IPS-11a (cell line): ENCODE measurements at regions not wholly inside any gene's neighbourhood (a gene's known extent, or its start where the extent isn't known, plus 50 kb on each side); places are given as distances from the start of the nearest gene placed in this dataset.

Experiments used
- H3K4me3 ChIP-seq: one replicate; pipeline ENCODE4 v1.5.1; 2013; ENCODE audit warnings: low read depth, low read length, control low read depth

DNA sequence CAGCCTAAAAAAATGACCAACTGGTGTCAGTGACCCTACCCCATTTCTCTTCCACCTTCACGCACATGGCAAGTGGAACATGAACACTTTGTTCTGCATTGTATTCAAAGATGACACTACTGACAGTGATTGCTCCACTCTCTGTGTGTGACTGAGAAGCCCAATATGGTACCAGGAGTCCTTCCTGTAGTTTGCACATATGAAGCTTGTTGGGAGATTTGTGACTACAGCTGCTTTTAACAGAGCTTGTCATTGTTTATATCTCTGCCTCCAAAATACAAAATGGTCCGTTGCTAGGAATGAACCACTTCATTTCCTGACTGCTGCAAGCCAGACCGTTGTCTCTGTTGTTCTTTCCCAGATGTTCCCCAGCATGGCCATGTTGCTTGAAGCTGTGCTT is 140.3 kb upstream of the TCF21 start:
- H3K4me3 ChIP-seq: no peak overlapping the region

DNA sequence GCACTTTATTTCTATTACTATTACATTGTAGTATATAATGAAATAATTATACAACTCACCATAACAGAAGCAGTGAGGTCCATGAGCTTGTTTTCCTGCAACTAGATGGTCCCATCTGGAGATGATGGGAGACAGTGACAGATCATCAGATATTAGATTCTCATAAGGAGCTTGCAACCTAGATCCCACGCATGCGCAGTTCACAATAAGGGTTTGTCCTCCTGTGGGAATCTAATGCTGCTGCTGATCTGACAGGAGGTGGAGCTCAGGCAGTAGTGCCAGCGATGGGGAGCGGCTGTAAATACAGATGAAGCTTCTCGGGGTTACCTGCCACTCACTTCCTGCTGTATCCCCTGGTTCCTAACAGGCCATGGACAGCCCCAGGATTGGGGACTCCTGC is 139.5 kb upstream of the TCF21 start:
- no peak overlapping the region for H3K4me3 ChIP-seq

DNA sequence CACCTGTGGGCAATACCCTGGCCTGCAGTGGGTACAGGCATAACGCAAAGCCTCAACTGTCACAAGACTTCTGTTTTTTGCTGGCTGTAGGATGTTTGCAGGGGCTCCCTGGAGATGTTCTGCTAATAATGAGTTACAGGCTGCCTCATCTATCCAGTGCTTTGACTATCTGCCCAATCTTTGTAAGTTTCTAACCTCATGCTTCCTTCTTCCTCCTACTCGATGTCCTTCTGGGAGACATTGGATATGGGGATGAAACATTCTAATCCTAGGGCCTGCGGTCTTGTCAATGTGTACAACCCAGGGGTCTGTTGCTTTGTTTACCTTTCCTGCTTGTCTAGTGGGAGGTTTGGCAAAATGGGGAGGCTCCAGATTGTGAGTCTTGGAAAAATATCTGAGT is 136.8 kb upstream of the TCF21 start:
- no peak overlapping the region for H3K4me3 ChIP-seq

DNA sequence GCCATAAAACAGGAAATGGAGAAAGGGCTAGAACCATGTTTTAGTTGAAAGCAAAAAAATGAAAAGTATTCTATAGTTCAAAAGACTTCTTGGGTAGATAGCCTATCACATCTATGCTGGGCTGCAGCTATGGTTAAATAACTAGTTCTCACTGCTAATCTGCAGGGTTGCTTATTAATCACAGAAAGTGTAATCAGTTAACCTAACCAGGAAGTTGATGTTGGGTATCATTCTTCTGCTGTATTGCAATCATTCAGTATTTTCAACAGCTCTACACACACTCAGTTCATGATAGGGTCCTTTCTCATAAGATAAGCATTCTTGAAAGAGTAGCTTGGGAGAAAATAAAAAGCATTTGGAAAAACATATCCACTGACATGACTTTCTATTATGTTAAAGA is 135.2 kb upstream of the TCF21 start:
- H3K4me3 ChIP-seq: no peak overlapping the region

DNA sequence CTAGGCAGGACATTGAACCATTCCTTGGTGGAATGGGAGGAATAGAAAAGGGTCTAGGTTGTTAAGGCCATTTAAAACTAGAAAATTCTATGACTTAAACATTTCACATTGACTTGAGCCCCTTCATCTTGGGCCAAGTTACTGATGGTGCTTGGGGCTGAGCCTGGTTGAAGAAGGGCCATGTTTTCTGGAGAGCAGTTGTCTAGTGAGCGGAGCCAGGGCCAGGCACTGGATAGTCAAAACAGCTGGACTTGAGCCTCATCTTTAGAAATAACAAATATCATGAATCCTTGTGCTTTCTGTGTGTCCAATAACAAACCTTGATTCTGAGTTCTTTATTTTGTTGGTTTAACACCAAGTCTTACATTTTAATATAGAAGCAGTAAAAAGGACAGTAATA is 134.6 kb upstream of the TCF21 start:
- no peak overlapping the region for H3K4me3 ChIP-seq

DNA sequence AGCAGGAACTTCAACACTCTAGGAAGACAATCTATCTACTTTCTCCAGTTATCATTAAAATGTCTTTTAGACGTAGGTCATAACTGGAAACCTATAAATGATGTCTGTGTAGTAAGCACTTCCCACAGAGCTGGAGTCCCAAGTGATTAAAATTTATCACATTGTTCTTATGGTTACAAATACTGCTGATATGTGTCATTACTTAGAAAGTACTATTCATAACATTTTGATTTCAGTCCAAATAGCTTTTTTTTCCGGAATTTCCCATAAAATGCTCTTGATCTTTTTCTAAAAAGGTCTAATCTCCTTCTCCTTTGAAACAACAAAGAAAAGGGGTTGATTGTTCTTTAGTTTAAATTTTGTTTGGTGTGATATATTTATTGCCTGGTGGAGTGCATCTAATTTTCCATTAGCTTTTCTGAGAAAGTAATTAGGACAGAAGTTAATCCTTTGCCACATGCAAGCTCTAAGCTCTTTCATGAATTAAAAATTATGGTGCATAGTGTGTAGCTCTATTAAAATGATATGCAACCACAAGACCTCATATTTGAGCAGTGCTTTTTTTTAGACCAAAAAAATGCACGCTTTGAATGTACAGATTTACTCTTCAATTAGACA is 132.7 kb upstream of the TCF21 start:
- H3K4me3 ChIP-seq: no peak overlapping the region

DNA sequence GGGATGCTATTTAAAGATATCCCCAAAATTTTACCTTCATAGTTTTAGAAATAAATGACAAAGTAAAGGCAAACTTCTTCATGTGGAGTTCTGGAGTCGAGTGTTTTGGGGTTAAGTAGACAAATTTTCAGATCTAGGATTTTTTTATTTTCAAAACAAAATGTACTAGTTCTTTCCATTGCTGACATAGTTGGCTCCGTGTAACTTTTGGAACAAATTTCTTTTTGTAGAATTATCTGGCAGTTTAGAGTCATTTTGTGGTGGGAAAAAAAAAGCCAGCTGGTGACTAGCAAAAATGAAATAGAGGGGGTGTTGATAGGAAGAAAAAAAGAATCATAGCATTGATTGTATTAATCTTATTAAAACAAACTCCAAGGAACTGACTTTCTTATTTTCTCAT is 131.6 kb upstream of the TCF21 start:
- no peak overlapping the region for H3K4me3 ChIP-seq

DNA sequence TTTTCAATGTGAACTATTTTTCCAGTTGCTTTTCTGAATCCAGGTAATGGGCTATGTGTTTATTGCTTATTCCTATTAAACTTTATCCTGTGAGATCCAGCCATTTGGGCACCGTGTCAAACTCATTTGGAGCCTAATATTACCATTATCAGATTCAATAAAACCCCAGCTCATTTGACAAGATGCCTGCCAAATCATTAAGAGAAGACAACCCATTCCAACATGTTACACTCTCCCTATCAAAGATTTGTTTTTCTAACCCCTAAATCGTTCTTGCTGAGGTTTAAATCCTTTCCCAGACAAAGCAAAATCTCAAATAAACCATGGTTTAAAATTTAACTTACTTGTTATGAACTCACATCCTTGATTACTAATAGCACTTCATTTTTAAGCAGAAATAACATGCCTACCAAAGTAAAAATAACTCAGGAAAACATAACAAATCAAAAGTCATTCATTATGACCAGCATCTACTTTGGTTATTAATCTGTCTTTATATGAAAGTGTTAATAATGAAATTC is 130.0 kb upstream of the TCF21 start:
- no peak overlapping the region for H3K4me3 ChIP-seq

DNA sequence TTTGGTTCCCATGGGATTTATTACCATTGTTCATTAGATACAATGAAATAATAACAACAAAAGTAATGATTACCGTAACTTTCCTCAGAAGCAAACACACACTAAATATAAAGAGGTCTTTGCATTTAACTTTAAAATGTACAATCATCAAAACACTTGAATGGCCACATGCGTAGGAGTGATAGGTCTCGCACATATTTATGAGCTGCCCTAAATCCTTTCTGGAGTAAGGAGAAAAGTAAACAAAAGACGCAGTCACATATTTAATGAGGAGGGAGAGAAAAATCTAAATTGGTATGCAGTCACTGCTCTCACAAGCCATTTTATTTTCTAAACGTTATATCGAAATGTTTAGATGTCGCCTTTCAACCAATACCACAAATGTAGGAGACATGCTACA is 129.4 kb upstream of the TCF21 start:
- H3K4me3 ChIP-seq: no peak overlapping the region

DNA sequence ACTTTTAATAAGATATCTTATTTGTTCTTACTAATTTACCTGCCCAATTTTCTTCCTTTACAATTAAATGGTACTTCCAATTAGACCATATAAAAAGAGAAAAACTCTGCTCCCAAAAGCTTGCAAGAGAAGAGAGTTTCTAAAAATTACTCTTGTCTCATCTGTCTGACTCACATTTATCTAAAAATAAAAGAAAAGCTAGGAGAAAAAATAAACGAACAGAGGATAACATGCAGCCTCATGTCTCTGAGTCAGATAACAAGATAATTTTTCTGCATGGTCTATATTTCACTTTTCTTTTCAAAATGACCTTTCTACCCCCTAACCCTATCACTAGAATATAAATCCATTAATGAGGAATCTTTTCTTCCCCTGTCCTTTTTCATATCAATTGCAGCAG is 127.2 kb upstream of the TCF21 start:
- no peak overlapping the region for H3K4me3 ChIP-seq

DNA sequence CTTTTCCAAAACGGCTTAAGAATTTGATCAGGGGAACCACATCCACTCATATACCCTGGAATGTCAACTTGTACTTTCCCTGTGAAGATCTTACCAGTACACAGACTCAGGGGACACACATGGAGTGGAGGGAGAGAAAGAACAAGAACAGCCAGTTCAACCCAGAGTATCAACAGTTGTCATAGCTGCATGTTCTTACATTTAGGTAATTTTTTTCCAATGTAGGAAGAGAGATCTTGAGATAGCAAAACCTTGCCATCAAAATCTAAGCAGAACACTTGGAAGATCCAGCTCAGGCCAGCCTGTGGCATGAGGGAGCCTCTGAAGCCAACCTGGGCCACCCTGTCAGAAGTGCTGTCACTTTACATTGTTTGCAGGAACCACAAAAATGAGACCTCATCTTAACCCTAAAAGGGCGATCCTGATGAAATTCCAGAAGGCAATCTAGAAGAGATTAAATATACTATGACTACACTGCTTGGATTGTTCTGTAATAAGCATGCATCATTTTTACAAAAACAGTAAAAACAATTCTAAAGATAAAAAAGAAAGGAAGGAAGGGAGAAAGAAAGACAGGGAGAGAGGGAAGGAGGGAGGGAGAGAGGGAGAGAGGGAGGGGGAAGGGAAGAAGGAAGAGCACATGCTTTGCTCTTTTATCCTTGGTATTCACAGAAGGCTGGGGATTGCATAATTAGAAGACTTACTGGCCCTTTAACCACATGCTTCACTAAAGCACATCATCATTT is 124.7 kb upstream of the TCF21 start:
- no peak overlapping the region for H3K4me3 ChIP-seq

DNA sequence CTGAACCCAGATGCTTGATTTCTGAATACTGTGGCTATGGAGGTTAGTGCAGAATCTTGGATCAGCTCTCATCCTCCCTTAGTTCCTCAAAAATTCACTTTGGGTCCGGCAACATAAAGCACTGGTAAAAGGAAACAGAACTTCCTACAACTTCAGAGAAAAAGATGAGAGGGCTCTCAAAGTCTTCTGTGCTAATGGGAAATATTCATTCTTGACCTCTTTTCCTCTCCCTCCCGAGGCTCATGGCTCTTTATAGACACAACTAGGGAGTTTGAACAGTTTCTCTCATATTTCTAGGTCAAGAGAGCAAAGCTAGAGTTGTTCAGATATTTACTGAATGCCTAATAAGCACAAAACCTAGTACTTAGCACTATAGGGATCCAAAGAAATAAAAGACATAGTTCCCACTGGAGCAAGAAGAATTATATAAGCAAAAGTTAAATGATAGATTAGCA is 124.1 kb upstream of the TCF21 start:
- H3K4me3 ChIP-seq: no peak overlapping the region

DNA sequence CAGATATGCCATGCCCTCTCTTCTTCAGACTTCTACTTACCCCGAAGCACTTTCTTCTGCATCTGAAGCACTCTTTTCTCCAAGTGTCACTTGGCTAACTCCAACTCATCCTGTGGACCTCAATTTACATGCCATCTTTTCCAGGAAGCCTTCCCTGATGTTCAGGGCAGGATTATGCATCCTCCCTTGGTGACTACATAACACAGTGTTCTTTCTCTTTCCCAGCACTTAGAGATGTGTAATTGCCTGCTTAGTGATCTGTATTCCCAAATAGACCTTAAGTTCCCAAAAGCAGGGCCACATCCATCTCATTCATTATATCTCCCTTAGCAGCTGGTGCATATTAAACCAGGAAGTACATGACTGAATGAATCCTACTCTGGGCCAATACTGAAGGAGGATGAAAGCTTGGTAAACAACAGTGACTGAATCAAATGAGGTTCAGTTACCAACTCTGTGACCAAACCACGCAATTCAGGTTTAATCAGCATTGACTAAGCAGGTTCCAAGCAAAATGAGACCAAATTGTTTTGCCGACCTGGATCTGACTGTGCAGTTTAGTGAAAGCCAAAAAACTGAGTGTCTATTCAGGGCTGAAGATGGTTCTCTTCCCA is 121.4 kb upstream of the TCF21 start:
- no peak overlapping the region for H3K4me3 ChIP-seq

DNA sequence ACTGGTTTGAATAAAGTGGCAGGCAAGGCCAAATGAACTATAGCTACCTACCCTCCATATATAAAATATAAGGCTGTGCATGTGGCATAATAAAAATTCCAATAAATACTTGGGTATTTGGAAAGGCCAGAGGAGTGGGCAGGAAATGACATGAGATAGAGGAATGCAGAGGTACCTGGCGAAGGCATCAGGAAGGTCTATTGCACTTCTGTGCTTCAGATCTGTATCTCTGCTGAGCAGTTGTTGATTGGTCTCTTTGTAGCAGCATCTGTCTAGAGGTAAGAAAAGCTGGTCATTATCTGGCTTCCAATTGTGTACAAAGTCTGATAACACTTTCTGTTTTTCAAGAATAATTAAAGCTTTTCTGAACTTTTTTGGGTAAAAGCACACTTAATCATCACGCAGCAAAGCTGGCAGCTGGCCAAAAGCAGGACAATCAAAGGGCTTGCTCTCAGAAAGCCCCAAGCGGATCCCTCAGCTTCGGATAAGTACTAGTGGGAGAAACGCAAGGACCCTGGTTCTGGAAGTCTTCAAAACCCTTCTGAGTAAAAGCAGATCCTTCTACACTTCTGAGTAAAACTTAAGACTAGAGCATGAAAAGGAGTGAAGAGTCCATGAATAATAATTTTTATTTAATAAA is 120.1 kb upstream of the TCF21 start:
- no peak overlapping the region for H3K4me3 ChIP-seq

DNA sequence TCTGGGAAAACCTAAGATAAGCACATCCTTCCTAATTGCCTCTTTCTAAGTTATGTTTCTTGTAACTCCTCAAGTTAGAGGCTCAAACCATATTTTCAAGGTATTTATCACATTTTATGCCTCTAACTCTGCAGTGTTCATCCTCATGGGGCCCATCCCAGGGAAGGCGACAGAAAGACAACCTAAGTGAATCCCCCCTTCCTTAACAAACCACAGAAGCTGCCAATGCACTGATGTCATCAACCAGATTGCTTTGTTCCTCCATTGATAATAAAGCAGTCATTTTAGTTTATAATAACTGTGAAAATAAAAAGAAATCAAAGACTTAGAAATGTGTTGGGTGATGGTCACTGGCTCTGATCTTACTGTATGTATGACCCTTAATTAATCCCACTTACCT is 119.5 kb upstream of the TCF21 start:
- no peak overlapping the region for H3K4me3 ChIP-seq

DNA sequence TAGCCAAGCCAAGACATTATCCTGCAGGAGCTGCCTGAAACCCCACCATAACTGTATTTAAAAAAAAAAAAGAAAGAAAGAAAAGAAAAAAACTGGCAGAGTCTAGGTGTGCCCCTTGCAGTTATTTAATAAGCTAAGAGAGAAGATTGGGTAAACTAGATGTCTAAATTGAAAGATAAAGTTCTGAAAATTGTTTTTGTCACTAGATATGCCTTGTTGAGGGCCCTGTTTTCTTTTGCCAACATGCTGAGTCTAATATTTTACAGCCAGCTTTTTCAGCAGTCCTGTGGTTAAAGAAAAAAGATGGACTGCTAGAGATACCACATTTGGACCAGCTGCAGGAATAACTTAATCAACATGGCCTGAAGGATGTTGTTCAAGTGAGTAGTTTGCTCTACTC is 116.3 kb upstream of the TCF21 start:
- no peak overlapping the region for H3K4me3 ChIP-seq

DNA sequence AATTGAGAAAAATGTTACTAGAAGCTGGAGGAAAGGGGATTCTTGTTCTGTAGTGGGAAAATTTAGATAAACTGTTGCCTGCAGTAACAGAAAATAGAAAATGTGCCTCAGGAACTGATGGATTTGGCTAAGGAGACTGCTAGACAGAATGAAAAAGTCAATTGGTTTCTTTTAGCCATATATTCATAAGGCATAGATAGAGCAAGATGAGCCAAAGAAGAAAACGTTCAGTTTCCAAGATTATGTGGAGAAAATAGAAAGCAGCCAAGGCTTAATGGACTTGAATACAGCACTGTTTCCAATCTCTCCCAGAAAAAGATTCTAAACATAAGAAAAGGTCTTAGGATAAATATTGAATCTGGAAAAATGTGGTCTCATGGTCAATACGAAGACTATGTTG is 115.1 kb upstream of the TCF21 start:
- H3K4me3 ChIP-seq: no peak overlapping the region

DNA sequence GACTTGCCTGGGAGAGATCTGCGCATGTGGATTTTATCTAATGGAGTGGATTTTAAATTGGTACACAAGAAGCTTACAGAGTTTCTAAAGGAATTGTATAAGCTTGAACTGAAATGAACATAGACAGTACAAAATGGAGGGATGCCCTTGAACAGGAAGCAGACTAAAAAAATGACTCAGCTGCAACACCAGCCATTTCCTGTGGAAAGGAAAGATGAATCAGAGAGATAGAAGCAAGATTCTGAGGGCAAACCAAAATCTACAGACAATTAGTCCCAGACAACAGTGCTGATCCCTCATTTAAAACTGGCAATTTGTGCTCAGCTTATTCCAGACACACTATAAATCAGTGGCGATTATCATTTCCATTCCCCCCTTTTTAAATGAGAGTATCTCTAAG is 114.6 kb upstream of the TCF21 start:
- H3K4me3 ChIP-seq: no peak overlapping the region

DNA sequence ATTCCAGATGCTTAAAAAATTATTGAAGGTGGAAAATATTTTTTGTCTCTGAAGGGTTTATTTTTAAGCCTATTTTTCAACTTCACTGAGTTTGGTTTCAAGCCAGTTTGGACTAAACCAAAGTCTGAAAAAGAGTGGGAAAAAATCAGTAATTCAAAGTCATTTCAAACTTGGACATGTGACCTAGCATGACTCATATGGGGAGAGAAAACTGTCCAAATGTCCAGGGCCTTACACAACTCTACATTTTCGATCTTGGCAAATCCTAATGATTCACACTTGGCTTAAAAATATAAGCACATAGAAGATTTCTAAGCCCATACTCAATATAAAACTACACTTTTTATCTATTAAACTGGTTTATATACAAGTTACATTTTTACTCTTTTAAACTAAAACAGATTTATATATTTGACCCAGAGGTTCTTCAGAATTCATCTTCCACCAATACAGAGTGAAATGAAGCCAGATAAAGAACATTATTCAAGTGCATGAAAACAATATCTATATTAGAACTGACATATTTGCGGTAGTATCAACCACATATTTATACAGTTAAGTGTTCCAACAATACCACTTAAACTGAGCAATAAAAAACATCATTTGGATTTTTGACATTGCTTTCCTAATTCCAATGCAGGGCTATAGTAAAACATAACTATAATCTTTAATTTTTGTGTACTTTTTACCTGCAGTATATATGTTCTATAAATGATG is 110.3 kb upstream of the TCF21 start:
- no peak overlapping the region for H3K4me3 ChIP-seq

DNA sequence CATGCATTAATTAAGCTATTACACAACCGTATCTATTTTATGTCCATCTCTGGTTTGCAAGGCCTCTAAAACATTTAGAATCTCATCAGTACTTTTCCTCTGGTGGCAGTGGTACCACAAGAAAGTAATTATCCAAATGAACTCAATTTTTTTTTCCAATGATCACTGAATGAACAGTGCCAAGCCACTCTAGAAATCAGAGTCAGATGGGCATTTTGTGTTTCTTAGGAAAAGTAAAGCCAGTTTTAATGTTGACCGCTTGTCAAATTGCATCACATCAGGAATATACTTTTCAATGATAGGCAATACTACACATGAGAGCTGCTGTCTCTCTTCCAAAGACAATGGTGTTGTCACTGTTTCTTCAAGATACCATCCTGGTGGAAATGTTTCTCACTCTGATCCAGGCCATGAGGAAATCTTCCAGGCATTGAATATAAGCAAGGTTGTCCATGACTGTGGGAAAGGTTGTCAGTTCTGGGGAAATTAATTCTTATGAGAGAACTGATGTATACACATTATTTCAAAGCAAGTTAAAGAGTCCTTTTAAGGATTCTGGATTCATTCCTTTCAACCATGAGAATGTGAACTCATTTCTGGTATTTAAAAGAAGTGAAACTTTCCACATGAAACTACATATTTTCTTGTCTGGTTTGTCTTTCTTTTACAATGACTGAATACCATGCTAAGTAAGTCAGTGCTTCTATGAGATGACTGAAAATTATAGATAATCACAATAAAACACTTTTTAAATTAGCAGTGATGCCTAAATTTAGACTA is 108.8 kb upstream of the TCF21 start:
- H3K4me3 ChIP-seq: no peak overlapping the region
